ENCODE measurements at regions not wholly inside any gene's neighbourhood (a gene's known extent, or its start where the extent isn't known, plus 50 kb on each side); places are given as distances from the start of the nearest gene placed in this dataset.

GRCh38 chr13:107512551-107512950 lies 702.8 kb downstream of the LIG4 start:
- TF ChIP-seq, protein P1, sequence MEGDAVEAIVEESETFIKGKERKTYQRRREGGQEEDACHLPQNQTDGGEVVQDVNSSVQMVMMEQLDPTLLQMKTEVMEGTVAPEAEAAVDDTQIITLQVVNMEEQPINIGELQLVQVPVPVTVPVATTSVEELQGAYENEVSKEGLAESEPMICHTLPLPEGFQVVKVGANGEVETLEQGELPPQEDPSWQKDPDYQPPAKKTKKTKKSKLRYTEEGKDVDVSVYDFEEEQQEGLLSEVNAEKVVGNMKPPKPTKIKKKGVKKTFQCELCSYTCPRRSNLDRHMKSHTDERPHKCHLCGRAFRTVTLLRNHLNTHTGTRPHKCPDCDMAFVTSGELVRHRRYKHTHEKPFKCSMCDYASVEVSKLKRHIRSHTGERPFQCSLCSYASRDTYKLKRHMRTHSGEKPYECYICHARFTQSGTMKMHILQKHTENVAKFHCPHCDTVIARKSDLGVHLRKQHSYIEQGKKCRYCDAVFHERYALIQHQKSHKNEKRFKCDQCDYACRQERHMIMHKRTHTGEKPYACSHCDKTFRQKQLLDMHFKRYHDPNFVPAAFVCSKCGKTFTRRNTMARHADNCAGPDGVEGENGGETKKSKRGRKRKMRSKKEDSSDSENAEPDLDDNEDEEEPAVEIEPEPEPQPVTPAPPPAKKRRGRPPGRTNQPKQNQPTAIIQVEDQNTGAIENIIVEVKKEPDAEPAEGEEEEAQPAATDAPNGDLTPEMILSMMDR (IDR thresholded peaks at IDR 0.05): no peak
- TF ChIP-seq POLR2A (IDR thresholded peaks at IDR 0.05) (no peak), POLR2AphosphoS5 (IDR thresholded peaks at IDR 0.05) (no peak), EP300 (IDR thresholded peaks at IDR 0.05) (no peak)
